NCI-H82 treated with DMSO at 0.1 percent for 48 hours (cell line): ENCODE measurements at regions not wholly inside any gene's neighbourhood (a gene's known extent, or its start where the extent isn't known, plus 50 kb on each side); places are given as distances from the start of the nearest gene placed in this dataset.
"Not testable (repeated sequence)": the region's sequence is repeated elsewhere in the genome, so short reads cannot be mapped to it uniquely, and the experiment has no call there.

ENCODE experiments used
- DNase-seq: peaks from one replicate; lab custom pipeline; 2025; ENCODE audit not compliant: unreplicated experiment; lab: John Stamatoyannopoulos, UW

DNA sequence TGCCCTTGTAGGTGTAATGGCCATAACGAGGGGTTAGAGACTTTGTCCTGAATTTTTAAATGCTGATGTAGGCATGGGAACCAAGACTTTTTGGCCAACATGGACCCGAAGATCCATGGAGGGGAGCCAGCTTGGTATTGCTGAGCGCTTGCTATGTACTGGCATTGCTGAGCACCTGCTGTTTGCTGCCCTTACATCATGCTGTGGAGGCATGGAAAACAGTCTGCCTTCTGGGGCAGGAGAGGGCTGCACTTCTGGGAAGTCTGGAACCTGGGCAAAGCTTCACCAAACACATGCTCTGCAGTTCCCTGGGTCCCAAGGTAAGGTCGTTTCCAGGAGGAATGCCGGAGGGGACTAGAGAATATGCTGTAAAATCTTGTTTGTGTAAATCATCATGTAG is 86.3 kb upstream of the CNIH3 start:
- DNase-seq: no peak

DNA sequence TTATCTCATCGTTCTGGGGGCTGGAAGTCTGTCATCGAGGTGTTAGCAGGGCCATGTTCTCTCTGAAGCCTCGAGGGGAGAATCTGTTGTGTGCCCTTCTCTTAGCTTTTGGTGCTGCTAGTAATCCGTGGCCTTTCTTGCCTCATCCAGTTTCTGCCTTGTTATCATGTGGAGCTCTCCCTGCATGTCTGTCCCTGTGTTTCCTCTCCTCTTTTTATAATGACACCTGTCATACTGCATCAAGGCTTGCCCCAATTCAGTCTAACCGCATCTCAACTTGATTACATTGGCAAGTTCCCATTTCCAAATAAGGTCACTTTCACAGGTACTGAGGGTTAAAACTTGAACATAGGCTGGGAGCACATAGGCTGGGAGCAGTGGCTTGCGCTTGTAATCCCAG is 82.6 kb upstream of the CNIH3 start:
- DNase-seq: no peak

DNA sequence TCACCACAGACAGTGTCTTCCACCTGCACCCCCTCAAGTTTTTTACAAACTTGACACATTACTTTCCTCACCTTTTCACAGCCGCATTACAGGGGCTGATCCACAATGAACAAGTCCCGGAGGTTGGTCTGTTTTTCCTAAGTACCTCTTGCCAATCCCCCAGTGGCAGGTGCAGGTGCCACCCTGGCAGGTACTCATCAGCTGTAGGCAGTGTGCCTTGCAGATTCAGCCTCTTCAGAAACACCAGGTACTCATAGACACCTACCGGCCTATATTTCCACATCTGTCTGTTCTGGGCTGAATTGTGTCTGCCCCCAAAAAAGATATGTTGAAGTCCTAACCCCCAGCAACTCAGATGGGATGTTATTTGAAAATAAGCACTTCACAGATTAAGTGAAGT is 81.4 kb upstream of the CNIH3 start:
- DNase-seq: no peak

DNA sequence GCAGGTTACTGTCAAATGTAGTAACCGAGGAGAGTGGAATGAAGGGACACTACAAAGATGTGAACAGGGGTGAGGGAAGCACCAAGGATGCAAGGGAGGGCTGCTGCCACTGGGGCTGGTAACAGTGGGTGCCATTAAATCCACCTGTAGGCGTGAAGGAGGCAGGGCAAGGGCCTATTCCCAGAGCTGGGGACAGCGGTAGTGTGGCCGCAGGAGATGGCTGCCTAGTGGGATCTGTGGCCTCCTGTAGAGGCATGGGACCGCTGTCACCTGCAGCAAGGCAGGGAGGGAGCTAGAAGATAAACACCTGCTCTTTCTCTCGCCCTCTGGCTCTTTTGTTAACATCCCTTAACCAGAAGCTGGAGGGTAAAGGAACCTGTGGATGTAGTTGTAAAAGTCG is 80.5 kb upstream of the CNIH3 start:
- no peak for DNase-seq

DNA sequence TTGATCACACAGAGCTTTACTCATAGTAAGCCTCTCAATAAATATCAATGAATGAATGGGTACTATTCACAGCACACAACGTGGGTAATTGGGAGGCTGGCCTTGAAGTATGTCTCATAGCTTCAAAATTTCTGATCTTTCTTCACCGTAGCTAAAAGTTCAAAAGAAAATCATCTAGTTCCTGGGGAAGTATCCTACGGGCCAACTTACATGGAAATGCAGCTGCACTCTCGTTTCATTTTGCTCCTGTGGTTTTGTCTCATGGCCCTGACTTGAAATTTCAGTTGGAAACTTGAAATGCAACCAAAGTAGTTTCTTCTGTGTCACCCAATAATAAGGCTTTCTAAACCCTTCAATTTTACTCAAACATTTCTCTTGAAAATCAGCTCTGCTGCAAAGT is 76.1 kb upstream of the CNIH3 start:
- no peak for DNase-seq

DNA sequence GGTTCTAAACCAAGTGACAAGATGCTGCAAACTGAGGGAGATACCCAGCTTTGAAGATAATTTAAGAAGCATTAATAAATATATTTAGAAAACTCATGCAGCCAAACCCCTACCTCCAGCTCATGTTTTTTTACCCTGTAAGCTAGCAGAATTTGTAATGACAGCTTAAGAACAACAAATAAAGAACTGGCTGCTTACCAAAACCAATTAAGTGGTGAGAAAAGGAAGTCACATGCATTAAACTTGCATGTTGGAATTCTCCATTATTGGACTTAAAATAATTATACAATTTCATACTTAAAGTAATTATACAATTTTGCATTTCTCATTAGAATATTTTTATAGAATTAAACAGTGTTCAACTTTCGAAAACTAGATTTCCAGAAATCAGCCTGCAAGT is 75.6 kb upstream of the CNIH3 start:
- DNase-seq: no peak

DNA sequence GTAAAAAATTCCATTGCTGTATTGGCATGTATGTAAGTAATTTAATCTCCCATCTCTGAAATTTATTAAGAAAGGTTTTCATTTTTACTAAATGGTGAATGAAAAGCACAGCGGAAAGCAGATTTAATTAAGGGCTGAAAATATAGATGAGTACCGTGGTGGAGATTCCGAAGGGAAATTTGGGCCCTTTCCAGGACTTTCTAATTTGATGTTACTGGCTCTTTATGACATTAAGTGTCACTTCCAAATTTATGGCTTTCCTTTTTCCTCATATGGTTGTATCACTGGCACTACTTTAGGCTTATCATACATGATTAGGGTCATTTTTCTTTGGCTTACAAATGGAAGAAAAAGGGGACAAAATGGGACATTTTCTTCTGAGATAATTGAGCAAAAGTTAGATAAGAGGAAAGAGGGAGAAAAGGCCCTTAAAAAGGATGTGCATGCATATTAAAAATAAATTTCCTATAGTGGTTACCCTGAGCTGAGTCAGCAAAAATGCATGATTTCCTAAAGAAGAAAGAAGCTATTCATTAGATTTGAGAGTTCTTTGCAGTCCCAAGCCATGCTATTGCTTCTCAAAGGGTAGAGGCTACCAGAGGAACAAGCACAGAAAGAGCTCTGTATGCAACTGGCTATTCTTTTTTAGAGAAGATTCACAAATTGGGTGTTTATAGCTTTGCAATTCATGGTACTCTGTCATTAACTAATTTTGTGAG is 74.9 kb upstream of the CNIH3 start:
- no peak for DNase-seq

DNA sequence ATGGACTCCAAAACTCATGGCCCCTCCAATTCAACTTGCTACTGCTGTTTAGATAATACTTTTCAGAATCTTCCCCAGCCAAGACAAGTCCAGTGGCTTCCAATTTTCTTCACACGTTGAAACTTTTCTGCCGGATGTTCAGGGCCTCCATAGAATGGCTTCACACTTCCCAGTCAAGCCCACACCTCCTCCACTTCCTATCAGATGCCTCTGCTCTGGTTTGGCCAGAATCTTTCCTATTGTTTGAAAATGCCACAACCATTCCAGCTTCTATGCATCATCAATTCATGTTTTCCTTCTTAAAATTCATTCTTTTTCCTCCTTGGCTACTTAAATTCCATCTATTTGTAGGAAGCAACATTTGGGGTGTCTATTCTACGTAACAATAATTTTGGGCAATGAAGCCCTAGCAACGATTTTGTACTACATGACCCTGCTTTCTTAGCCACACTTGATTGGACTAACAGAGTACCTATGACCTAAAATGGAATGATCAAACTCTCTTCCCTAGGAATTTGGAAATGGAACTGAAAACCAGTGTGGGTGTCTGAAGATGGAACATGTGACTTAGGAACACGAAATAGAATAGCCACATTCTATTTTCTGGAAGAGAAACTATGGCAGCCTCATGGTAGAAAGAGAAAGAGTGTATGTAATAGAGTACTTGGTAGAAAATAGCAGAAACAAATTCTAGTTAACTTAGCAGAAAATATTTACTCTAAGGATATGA is 74.1 kb upstream of the CNIH3 start:
- no peak for DNase-seq

DNA sequence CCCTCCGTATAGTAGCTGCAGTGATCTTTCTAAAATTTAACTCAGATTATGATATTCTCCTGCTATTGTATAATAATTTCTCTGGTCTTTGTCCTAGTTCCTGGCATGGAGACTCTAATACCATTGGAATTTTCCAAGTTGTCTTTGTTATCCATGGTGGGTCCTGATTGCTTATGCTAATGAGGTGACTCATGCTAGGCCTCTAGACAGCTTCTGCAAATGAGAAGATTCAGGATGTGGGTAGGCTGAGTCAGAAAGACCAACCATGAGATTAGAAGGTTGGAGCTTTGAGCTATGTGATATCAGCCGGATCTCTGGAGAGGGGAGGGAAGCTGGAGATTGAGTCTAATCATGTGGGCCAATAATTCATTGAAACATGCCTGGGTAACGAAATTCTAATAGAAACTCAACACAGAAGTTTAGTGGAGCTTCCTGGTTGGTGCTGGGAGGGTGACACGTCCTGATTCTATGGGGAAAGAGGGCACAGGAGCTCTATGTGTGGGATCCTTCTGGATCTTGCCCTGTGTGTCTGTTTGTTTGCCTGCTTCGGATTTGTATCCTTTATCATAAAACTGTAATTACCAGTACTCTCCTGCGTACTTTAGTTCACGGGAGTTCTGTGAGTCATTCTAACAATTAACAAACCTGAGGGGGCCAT is 73.2 kb upstream of the CNIH3 start:
- no peak for DNase-seq

DNA sequence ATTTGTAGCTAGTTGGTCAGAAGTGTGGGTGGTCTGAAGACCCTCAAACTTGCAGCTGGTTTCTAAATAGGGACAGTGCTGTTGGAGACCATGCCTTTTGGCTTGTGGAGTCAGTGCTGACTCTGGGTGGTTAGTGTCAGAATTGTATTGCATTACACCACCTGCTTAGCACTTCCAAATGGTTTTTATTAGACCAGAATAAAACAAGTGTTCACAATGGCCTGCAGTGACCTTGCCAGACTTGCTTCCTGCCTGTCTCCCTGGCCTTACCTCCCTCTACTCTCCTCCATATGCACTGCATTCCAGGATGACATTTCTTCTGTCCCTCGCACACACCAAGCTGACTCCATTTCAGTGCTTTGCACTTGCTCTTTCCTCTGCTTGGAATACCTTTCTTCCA is 72.7 kb upstream of the CNIH3 start:
- DNase-seq: no peak

DNA sequence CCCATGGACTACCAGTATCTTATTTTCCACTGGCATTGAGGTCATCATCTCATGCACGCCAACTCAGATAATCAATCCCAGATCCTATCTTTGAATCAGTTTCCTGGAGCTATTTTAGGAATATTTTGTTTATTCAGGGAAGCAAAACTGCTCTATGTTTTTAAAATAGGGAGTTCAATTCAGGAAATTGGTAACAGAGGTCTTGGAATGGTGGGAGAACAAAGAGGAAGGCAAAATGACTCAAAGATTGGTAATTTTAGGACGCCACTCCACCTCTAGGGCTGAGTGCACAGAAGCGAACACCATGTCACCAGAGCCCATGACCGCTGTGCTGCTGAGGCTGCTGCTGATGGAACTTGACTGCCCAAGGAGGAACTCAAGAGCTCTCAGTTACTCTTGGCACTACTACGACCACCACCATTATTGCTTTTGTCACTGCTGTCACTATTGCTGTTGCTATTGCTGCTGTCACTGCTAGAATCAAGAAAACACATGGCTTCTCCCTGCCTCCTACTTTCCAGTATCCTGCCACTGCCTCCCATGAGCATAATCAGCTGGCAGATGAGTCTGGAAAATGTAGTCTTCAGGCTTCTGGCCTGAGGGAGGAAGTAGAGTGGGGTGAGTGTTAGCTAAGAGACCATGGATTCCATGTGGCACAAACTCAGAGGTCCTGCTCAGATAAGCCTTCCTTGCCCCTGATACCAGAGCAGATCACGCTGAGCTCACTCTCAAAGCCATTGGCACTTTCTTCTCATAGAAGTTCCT is 71.6 kb upstream of the CNIH3 start:
- no peak for DNase-seq

DNA sequence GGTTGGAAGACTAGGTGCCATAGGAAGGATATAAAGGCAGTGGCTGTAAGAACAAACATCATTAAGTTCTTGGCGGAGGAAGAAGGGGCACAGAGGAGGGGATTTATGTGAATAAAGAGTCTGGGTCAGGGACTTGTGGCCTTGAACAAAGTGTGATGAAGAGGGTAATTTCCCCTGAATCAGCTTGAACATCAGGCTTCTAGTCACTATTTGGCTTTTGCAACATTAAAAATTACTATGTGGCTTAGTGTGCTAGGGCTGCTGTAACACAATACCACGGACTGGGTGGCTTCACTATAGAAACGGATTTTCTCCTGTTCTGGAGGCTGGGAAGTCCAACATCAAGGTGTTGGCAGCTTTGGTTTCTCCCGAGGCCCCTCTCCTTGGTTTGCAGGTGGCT is 70.5 kb upstream of the CNIH3 start:
- DNase-seq: no peak

DNA sequence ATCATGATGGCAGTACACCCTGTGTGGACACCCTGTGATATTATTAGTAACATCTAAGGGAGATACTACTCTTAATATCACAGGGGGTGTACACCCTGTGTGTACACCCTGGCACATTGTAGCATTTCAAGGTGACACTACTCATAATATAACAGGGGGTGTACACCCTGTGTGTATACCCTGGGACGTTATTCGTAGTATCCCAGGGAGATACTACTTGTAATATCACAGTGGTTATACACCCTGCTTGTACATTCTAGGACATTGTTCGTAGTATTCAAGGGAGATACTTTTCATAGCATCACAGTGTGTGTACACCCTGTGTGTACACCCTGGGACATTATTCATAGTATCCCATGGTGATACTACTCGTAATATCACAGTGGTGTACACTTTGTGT is 67.4 kb upstream of the CNIH3 start:
- no peak for DNase-seq

DNA sequence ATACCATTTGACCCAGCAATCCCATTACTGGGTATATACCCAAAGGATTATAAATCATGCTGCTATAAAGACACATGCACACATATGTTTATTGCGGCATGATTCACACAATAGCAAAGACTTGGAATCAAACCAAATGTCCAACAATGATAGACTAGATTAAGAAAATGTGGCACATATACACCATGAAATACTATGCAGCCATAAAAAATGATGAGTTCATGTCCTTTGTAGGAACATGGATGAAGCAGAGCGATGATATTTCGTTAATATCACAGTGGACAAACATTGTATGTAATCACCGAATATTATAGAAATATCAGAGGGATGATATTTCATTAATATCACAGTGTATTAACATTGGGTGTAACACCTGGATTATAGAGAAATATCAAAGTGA is 64.9 kb upstream of the CNIH3 start:
- DNase-seq: not testable (repeated sequence)

DNA sequence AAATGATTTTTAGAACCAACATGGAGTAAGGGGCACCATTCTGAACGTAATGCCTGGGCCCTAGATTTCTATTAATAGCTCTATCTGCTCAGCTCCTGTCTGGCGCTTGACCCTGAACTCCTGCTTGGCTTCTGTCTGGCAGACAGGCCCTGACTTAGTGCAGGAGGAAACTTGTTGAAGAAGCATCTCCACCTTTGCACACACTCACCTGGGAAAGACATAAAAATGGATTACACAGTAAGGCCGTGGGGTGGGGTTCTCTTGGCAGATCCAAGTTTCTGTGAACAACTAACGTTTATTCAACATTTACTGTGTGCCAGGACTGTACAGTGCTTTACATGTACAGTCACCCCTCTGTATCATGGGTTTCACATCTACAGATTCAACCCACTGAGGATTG is 62.1 kb upstream of the CNIH3 start:
- DNase-seq: no peak

DNA sequence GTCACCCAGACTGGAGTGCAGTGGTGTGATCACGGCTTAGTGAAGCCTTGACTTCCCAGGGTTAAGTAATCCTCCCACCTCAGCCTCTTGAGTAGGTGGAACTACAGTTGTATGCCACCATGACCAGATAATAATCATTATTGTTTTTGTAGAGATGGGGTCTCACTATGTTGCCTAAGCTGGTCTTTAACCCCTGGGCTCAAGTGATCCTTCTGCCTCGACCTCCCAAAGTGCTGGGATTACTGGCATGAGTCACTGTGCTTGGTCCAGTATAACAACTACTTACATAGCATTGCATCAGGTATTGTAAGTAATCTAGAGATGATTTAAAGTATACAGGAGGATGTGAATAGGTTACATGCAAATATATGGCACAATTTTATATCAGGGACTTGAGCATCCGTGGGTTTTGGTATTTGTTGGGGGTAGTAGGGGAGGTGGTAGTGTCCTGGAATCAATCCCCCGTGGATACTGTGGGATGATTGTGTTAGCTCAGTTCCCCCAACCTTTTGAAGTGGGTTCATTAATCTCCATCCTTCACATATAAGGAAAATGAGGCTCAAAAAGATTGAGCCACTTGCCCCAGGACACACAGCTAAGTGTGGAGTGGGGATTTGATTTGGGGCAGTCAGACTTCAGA is 61.4 kb upstream of the CNIH3 start:
- DNase-seq: no peak

DNA sequence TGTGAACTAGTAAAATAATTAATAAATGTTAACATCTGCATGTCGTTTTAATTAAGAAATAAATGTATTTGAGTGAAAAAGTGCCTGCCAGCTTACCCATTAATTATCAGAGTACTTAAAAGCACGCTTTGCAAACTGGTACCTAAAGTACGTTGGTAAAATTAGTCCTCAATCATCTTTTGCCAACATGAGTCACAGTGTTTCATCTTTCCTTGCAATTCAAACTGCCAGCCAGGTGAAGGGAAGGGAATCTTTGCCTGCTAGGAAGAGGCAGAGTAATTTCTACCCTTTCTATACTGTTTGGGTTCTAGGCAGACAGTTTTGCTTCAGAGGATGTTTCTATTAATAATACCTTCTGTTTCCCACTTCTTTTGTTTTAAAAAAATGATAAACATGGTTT is 57.2 kb upstream of the CNIH3 start:
- no peak for DNase-seq

DNA sequence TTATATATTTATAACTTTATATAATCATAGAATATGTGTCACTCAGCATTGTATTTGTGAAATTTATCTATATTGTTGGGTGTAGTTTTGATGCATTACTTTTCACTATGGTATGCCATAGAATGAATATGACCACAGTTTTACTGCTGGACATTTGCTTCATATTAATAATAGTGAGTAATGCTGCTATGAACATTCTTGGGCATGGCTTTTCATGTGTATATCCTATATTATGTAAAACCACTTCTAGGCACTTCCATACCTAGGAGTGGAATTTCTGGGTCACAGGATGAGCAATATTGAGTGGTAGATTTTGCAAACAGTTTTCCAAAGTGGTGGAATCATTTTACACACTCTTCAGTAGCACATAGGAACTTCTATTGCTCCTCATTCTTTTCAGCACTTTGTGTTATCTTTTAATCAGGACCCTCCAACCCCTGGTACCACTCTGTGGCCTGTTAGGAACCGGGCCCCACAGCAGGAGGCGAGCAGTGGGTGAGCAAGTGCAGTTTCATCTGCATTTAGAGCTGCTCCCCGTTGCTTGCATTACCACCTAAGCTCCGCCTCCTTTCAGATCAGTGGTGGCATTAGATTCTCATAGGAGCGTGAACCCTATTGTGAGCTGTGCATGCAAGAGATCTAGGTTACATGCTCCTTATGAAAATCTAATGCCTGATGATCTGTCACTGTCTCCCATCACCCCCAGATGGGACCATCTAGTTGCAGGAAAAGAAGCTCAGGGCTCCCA is 56.0 kb upstream of the CNIH3 start:
- no peak for DNase-seq

DNA sequence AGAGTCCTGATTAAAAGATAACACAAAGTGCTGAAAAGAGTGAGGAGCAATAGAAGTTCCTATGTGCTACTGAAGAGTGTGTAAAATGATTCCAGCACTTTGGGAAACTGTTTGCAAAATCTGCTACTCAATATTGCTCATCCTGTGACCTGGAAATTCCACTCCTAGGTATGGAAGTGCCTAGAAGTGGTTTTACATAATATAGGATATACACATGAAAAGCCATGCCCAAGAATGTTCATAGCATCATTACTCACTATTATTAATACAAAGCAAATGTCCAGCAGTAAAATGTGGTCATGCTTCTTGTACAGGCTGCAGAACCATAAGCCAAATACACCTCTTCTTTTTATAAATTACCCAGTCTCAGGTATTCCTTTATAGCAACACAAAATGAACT is 53.2 kb upstream of the CNIH3 start:
- not testable (repeated sequence) for DNase-seq

DNA sequence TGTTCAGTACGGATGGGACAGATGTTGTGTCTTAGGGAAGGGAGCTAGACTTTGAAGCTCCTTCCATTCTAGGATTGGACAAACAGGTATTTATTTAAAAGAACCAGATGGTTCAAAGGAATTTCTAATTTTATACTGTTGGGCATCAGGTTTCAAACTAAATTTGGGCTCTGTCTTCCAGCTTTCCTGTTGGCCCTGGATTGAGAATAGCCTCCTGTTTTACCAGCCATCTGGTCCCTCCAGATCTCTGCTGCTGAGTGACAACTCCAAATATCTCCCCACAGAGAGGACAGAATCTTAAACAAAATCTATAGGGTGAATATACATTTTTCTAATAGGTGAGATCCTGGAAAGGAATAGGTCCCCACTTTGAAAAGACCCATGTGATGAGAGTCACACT is 52.5 kb upstream of the CNIH3 start:
- DNase-seq: peak; percentile 6
